Body of pancreas (tissue), 4 donors: ENCODE measurements at regions not wholly inside any gene's neighbourhood (a gene's known extent, or its start where the extent isn't known, plus 50 kb on each side); places are given as distances from the start of the nearest gene placed in this dataset.

Experiments
- ATAC-seq: fragments of 150-250 bp; one replicate; pipeline ENCODE4 v1.9.1; 2016
- DNase-seq, 4 donors: peaks; one replicate each; pipeline ENCODE4 v3.0.0-alpha.2; 2019
- H3K27ac ChIP-seq, 4 donors: fragments of 200-600 bp; sonication (generic); 1 replicate in 3 of 4; 2 replicates in 1 of 4; pipeline versions ENCODE4 v1.5.1 to v1.6.1; 2016 to 2019; ENCODE audit warnings: mild to moderate bottlenecking in 1 of 4, mixed read lengths in 1 of 4, moderate library complexity in 1 of 4
- H3K27me3 ChIP-seq, 2 donors: fragments of 200-600 bp; sonication (generic); one replicate each; pipeline ENCODE4 v1.6.0; 2016; ENCODE audit warnings: mild to moderate bottlenecking in 1 of 2
- H3K36me3 ChIP-seq, 2 donors: fragments of 200-600 bp; sonication (generic); replicated peaks in 1 of 2; 2 replicates each; pipeline ENCODE4 v1.5.1; 2016; ENCODE audit warnings: low read depth in 2 of 2; ENCODE audit not compliant: insufficient read depth in 1 of 2
- H3K4me1 ChIP-seq: fragments of 200-600 bp; sonication (generic); one replicate; pipeline ENCODE4 v1.6.0; 2016
- H3K4me3 ChIP-seq, 2 donors: fragments of 200-600 bp; sonication (generic); 1 replicate in 1 of 2; 2 replicates in 1 of 2; pipeline ENCODE4 v1.5.1; 2016 to 2019
- H3K9me3 ChIP-seq, 3 donors: fragments of 200-600 bp; sonication (generic); 1 replicate in 2 of 3; 2 replicates in 1 of 3; pipeline ENCODE4 v1.5.1; 2016
- POLR2A ChIP-seq, 3 donors: fragments of 450-650 bp; IDR thresholded peaks; one replicate each; pipeline ENCODE4 v1.6.1; 2016; ENCODE audit warnings: antibody characterized with exemption in 3 of 3, mild to moderate bottlenecking in 2 of 3
- WGBS, 2 donors: methylation state at CpG; one replicate each; pipeline ENCODE4 v1.1.5; 2017; 5-methylcytosine and 5-hydroxymethylcytosine counted together
- intact Hi-C: fragments of 100-400 bp; cut with DNase I; formaldehyde crosslinking; loops from one replicate; pipeline ENCODE4 v1.15.1; 2023
- TF ChIP-seq, protein P1 (sequence below), 7 experiments: fragments of 450-650 bp in 4 of 7; fragments of 200-600 bp in 3 of 7; sonication (generic) in 3 of 7; IDR thresholded peaks; one replicate each; pipeline ENCODE4 v1.5.1; 2016 to 2019; ENCODE audit warnings: antibody characterized with exemption in 7 of 7

DNA sequence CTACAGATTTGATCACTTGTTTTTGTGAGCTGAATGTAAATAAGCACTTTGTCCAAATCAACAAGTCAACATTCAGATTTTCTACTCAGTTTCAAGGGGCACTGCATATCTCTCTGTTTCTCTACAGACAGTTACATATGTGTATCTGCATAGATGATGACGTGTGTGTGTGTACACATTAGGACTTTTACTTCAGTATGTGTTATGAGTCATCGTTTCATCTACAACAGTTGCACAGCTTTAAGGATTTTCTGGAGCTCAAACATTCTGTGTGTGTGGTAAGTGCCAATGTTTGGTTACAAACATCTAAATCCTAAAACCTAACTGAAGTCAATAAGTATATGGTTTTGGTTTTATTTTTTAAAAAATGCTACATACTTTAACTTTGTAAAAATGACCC, 494.5 kb upstream of the PBX1 start:
- no peak for DNase-seq
- intact Hi-C loops, result no loop called here
- no peaks in the 10 kb centered on the region for H3K9me3 ChIP-seq
- no peak overlapping the region for H3K27ac ChIP-seq
- H3K27me3 ChIP-seq, result no peaks in the 10 kb centered on the region
- TF ChIP-seq, protein P1, sequence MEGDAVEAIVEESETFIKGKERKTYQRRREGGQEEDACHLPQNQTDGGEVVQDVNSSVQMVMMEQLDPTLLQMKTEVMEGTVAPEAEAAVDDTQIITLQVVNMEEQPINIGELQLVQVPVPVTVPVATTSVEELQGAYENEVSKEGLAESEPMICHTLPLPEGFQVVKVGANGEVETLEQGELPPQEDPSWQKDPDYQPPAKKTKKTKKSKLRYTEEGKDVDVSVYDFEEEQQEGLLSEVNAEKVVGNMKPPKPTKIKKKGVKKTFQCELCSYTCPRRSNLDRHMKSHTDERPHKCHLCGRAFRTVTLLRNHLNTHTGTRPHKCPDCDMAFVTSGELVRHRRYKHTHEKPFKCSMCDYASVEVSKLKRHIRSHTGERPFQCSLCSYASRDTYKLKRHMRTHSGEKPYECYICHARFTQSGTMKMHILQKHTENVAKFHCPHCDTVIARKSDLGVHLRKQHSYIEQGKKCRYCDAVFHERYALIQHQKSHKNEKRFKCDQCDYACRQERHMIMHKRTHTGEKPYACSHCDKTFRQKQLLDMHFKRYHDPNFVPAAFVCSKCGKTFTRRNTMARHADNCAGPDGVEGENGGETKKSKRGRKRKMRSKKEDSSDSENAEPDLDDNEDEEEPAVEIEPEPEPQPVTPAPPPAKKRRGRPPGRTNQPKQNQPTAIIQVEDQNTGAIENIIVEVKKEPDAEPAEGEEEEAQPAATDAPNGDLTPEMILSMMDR (IDR thresholded peaks at IDR 0.05), result no peak
- H3K4me1 ChIP-seq, result no peaks in the 10 kb centered on the region
- H3K4me3 ChIP-seq, result no peak overlapping the region
- ATAC-seq, result no peak
- no peaks in the 10 kb centered on the region for H3K36me3 ChIP-seq
- WGBS, 2 donors, result 60 to 63% methylated on average over 2 of the region's 2 CpGs

DNA sequence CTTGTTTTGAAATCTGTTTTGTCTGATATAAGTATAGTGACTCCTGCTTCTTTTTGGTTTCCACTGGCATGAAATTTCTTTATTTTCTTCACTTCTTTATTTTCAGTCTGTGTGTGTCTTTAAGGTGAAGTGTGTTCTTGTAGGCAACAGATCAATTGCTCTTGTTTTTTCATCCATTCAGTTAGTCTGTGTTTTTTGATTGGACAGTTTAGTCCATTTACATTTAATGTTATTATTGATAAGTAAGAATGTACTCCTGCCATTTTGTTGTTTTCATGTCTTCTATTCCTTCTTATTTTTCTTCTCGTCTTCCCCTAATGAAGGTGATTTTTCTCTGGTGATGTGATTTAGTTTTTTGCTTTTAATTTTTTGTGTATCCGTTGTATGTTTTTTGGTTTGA, 487.7 kb upstream of the PBX1 start:
- Histone ChIP-seq H3K4me1 (no peaks in the 10 kb centered on the region), H3K27me3 (no peaks in the 10 kb centered on the region), H3K9me3 (peaks cover 0 to 10% (median 0%) of the 10 kb centered on the region in 3 donors), H3K27ac (no peak overlapping the region), H3K36me3 (no peaks in the 10 kb centered on the region), H3K4me3 (no peak overlapping the region)
- ATAC-seq (no peak), DNase-seq (no peak)
- TF ChIP-seq POLR2A (IDR thresholded peaks at IDR 0.05), result no peak
- TF ChIP-seq, protein P1 (IDR thresholded peaks at IDR 0.05), result no peak
- intact Hi-C loops, result no loop called here
- 65 to 76% methylated on average over 2 of the region's 2 CpGs for WGBS, 2 donors

DNA sequence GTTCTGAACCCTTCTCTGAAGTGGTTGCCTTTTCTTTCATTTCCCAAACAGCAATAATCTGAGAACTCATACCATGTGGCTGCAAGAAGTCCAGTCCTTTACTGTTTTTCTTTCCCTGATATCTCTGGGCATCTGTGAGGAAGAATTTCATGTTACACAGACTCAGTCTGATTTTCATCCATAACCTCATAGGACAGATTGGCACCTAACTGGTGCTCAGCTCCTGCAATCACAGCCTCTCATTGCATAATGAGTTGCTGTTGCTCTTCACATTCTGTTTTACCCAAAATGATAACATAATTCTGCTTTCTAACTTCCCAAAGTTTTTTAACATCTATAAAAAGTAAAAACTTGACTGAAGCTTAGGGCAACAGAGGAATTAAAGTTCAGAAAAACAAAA, 472.2 kb upstream of the PBX1 start:
- no peak for DNase-seq
- Histone ChIP-seq H3K36me3 (no peaks in the 10 kb centered on the region), H3K4me1 (no peaks in the 10 kb centered on the region), H3K27ac (no peak overlapping the region), H3K4me3 (no peak overlapping the region), H3K27me3 (no peaks in the 10 kb centered on the region), H3K9me3 (peaks cover 0 to 2% (median 0%) of the 10 kb centered on the region in 3 donors)
- TF ChIP-seq, protein P1 (IDR thresholded peaks at IDR 0.05), result no peak
- no peak for TF ChIP-seq POLR2A (IDR thresholded peaks at IDR 0.05)
- intact Hi-C loops, result no loop called here
- ATAC-seq, result no peak

DNA sequence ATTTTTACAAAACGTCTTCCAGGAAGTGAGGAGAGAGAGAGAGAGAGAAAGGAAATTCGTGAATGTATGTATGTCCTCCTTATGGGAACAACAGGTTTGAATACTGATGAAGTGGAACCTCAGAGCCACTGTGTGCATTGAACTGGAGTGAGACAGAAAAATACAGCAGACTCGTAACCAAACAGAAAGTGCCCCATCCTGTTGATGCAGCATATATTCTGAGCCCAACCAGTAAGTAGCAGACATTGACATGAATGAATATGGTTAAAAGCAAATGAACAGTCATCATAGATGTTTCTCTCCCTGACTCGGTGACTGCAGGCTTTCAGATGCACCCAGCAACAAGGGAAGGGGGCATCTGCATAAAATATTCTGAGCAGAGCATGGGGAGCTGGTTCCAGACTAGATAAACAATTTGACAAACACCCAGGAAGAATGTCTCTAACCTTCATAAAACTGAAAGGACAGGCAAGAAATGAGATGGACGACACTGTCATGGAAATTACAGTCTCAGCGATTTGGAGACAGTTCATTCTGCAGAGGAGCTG, 471.0 kb upstream of the PBX1 start:
- no peaks in the 10 kb centered on the region for H3K4me1 ChIP-seq
- H3K27me3 ChIP-seq, result no peaks in the 10 kb centered on the region
- no peak for TF ChIP-seq POLR2A (IDR thresholded peaks at IDR 0.05)
- TF ChIP-seq, protein P1 (IDR thresholded peaks at IDR 0.05), result no peak
- H3K4me3 ChIP-seq, result no peak overlapping the region
- intact Hi-C loops, result no loop called here
- peaks cover 0 to 5% (median 0%) of the 10 kb centered on the region in 3 donors for H3K9me3 ChIP-seq
- DNase-seq (no peak), ATAC-seq (no peak)
- no peaks in the 10 kb centered on the region for H3K36me3 ChIP-seq
- no peak overlapping the region for H3K27ac ChIP-seq
- WGBS, 2 donors, result 37 to 42% methylated on average over 6 of the region's 6 CpGs

DNA sequence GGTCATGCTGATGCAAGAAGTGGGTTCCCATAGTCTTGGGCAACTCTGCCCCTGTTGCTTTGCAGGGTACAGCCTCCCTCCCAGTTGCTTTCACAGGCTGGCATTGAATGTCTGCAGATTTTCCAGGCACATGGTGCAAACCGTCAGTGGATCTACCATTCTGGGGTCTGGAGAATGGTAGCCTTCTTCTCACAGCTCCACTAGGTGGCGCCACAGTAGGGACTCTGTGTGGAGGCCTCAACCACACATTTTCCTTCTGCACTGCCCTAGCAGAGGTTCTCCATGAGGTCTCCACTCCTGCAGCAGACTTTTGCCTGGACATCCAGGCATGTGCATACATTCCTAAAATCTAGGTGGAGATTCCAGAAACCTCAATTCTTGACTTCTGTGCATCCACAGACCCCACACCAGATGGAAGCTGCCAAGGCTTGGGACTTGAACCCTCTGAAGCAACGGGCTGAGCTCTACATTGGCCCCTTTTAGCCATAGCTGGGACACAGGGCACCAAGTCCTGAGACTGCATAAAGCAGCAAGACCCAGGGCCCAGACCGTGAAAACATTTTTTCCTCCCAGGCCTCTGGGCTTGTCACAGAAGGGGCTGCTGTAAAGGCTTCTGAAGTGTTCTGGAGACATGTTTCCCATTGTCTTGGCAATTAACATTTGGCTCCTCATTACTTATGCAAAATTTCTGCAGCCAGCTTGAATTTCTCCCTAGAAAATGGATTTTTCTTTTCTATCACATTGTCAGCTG, 466.2 kb upstream of the PBX1 start:
- no peak overlapping the region for H3K4me3 ChIP-seq
- no peaks in the 10 kb centered on the region for H3K27me3 ChIP-seq
- DNase-seq (no peak), ATAC-seq (no peak)
- WGBS, 2 donors, result 56 to 88% methylated on average over 4 of the region's 4 CpGs
- no peaks in the 10 kb centered on the region for H3K36me3 ChIP-seq
- intact Hi-C loops, result no loop called here
- H3K9me3 ChIP-seq, result peaks cover 0 to 10% (median 0%) of the 10 kb centered on the region in 3 donors
- no peaks in the 10 kb centered on the region for H3K4me1 ChIP-seq
- H3K27ac ChIP-seq, result no peak overlapping the region
- TF ChIP-seq, protein P1 (IDR thresholded peaks at IDR 0.05), result no peak
- TF ChIP-seq POLR2A (IDR thresholded peaks at IDR 0.05), result no peak
